ENCODE measurements at regions not wholly inside any gene's neighbourhood (a gene's known extent, or its start where the extent isn't known, plus 50 kb on each side); places are given as distances from the start of the nearest gene placed in this dataset.

GRCh38 chr12:115830070-115830469 lies 447.4 kb downstream of the MED13L start:
- CTCF ChIA-PET = no interaction called here
- TF ChIP-seq GATA2 (IDR thresholded peaks at IDR 0.05; ENCODE audit: insufficient read depth, insufficient read length, low read depth, low read length) (no peak), POLR2AphosphoS5 (IDR thresholded peaks at IDR 0.05; ENCODE audit: insufficient read depth, low read depth, low read length) (no peak), CTCF (IDR thresholded peaks at IDR 0.05; ENCODE audit: extremely low read depth in 1 of 2, insufficient read depth in 1 of 2, low read depth in 1 of 2, low read length in 2 of 2) (no peak), FOS (IDR thresholded peaks at IDR 0.05; ENCODE audit: borderline replicate concordance, insufficient read depth, low read length) (no peak), MAX (IDR thresholded peaks at IDR 0.05; ENCODE audit: insufficient read depth, insufficient read length) (no peak), MYC (IDR thresholded peaks at IDR 0.05; ENCODE audit: low read depth, low read length) (no peak), POLR2A (IDR thresholded peaks at IDR 0.05; ENCODE audit: low read depth, low read length) (no peak)
- POLR2A ChIA-PET = no interaction called here

More at GRCh38 chr12:115830070-115830469, 447.4 kb downstream of the MED13L start:
- H3K9me3 ChIP-seq (replicated peaks; ENCODE audit: control insufficient read depth, insufficient read depth, low read length) = peaks cover under 1% of the 10 kb centered on the region
- H3K4me2 ChIP-seq (ENCODE audit: insufficient read depth, low read length) = no peak overlapping the region
- no peaks in the 10 kb centered on the region for H3K36me3 ChIP-seq (ENCODE audit: control insufficient read depth in 2 of 2, extremely low read depth in 1 of 2, insufficient read depth in 2 of 2, low read length in 2 of 2)
- no peak overlapping the region for H3K27ac ChIP-seq (ENCODE audit: insufficient read depth, low read depth, low read length)
- BruUV-seq (replicated peaks) = no TSS peak
- dilution Hi-C loops (cut with MboI; ENCODE audit: extremely low pct_ligation_motif_present, low sequenced_read_pairs) (no loop called here), intact Hi-C loops (cut with micrococcal nuclease) (no loop called here)
- no peak for DNase-seq (ENCODE audit: low read depth, low spot score)
- no peaks in the 10 kb centered on the region for H3K27me3 ChIP-seq (ENCODE audit: control insufficient read depth in 2 of 2, insufficient read depth in 2 of 2, low read length in 2 of 2)
- no peaks in the 10 kb centered on the region for H4K20me1 ChIP-seq (replicated peaks; ENCODE audit: control insufficient read depth, extremely low read depth, insufficient read depth, low read length)
- H3K9ac ChIP-seq (replicated peaks; ENCODE audit: extremely low read depth, insufficient read depth, low read length) = no peak overlapping the region
- H3K9me1 ChIP-seq (replicated peaks; ENCODE audit: control insufficient read depth, extremely low read depth, insufficient read depth, low read length) = no peaks in the 10 kb centered on the region
- H3K4me1 ChIP-seq (ENCODE audit: control insufficient read depth, extremely low read depth, insufficient read depth, low read length) = no peaks in the 10 kb centered on the region
- H3K4me3 ChIP-seq (replicated peaks in 1 of 3; ENCODE audit: insufficient read depth in 1 of 3, low read depth in 1 of 3, low read length in 3 of 3) = no peak overlapping the region
- no peak overlapping the region for H2AFZ ChIP-seq (ENCODE audit: low read depth, low read length)
- no peaks in the 10 kb centered on the region for H3K79me2 ChIP-seq (ENCODE audit: control insufficient read depth, insufficient read depth, low read length)
- no peak for FAIRE-seq

All from endothelial cell of umbilical vein (primary cell).